Skeletal muscle satellite cell (primary cell): ENCODE measurements at regions not wholly inside any gene's neighbourhood (a gene's known extent, or its start where the extent isn't known, plus 50 kb on each side); places are given as distances from the start of the nearest gene placed in this dataset.

Experiments used
- H3K27me3 ChIP-seq: 2 replicates; pipeline ENCODE4 v1.7.0; 2013; ENCODE audit warnings: low read length; ENCODE audit not compliant: control insufficient read depth, insufficient read depth
- H3K36me3 ChIP-seq: 2 replicates; pipeline ENCODE4 v1.7.0; 2013; ENCODE audit warnings: mild to moderate bottlenecking, control low read depth, low read length; ENCODE audit not compliant: insufficient read depth
- H3K4me1 ChIP-seq: 2 replicates; pipeline ENCODE4 v1.7.0; 2013; ENCODE audit warnings: low read length; ENCODE audit not compliant: control insufficient read depth, insufficient read depth
- H3K4me2 ChIP-seq: 2 replicates; pipeline ENCODE4 v1.7.0; 2013; ENCODE audit warnings: mild to moderate bottlenecking, low read length
- H3K4me3 ChIP-seq: 2 replicates; pipeline ENCODE4 v1.7.0; 2013; ENCODE audit warnings: low read length
- H3K9ac ChIP-seq: 2 replicates; pipeline ENCODE4 v1.7.0; 2013; ENCODE audit warnings: mild to moderate bottlenecking, low read depth, low read length, moderate library complexity
- H3K9me3 ChIP-seq: replicated peaks from 2 replicates; pipeline ENCODE4 v1.7.0; 2013; ENCODE audit warnings: mild to moderate bottlenecking, control low read depth, low read length

- Histone ChIP-seq H3K36me3 (no peaks in the 10 kb centered on the region), H3K27me3 (no peaks in the 10 kb centered on the region), H3K4me1 (peaks cover 13% of the 10 kb centered on the region)
These were observed 171.8 kb upstream of the DPH6 start for GRCh38 chr15:35717721-35718120.

GRCh38 chr15:35720019-35720418, 174.1 kb upstream of the DPH6 start:
- H3K27me3 ChIP-seq: no peaks in the 10 kb centered on the region
- no peaks in the 10 kb centered on the region for H3K9me3 ChIP-seq
- H3K36me3 ChIP-seq: no peaks in the 10 kb centered on the region
- peaks cover 13% of the 10 kb centered on the region for H3K4me1 ChIP-seq
- no peak overlapping the region for H3K9ac ChIP-seq
- no peak overlapping the region for H3K4me2 ChIP-seq
- no peak overlapping the region for H3K4me3 ChIP-seq

More at GRCh38 chr15:35717721-35718120, 171.8 kb upstream of the DPH6 start:
- Histone ChIP-seq H3K9me3 (no peaks in the 10 kb centered on the region), H3K4me3 (no peak overlapping the region), H3K9ac (no peak overlapping the region), H3K4me2 (no peak overlapping the region)

GRCh38 chr15:35720984-35721383, 175.0 kb upstream of the DPH6 start:
- Histone ChIP-seq H3K36me3 (no peaks in the 10 kb centered on the region), H3K4me3 (no peak overlapping the region), H3K4me1 (peaks cover 20% of the 10 kb centered on the region), H3K9me3 (no peaks in the 10 kb centered on the region), H3K4me2 (no peak overlapping the region), H3K27me3 (no peaks in the 10 kb centered on the region), H3K9ac (no peak overlapping the region)

DNA sequence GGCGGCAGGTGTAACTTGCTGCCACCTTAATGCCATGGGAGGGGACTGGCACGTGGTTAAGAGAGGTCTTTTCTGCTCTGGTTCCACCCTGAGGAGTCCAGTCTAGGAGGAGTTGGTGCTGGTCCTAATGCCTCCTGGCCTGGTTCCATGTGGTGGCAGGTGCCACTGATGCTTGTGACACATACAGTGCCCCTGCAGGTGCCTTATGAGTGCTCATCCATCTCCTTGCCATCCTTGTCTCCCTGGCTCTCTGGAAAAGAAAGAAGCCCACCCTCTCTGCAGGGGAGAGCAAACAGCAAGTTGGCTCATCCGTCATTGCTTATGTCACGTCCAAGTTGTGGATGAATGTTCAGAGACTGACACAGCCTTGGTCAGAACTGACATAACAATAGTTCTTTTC, 175.8 kb upstream of the DPH6 start:
- Histone ChIP-seq H3K4me1 (peaks cover 20% of the 10 kb centered on the region), H3K36me3 (no peaks in the 10 kb centered on the region), H3K9me3 (no peaks in the 10 kb centered on the region), H3K4me3 (no peak overlapping the region), H3K9ac (no peak overlapping the region), H3K4me2 (no peak overlapping the region), H3K27me3 (no peaks in the 10 kb centered on the region)

DNA sequence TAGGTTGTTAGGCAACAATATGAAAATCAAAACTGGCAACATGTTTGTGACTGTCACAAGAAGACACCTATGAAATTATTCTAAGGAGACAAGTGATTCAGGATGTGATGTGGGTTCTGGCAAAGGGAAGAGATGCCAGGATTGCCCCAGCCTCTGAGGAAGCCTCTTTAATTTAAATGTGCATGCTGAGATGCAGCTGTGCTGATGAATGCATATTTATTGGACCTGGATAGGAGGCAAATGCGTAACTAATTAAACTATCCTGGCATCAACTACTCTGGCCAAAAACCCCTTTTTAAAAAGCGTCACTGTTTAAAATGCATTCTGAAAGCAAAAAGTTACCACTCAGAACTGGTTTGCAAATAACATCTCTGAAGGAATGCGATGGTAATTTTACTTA, 176.5 kb upstream of the DPH6 start:
- no peak overlapping the region for H3K4me3 ChIP-seq
- no peaks in the 10 kb centered on the region for H3K27me3 ChIP-seq
- H3K9me3 ChIP-seq: no peaks in the 10 kb centered on the region
- H3K9ac ChIP-seq: no peak overlapping the region
- no peak overlapping the region for H3K4me2 ChIP-seq
- no peaks in the 10 kb centered on the region for H3K36me3 ChIP-seq
- peaks cover 20% of the 10 kb centered on the region for H3K4me1 ChIP-seq

DNA sequence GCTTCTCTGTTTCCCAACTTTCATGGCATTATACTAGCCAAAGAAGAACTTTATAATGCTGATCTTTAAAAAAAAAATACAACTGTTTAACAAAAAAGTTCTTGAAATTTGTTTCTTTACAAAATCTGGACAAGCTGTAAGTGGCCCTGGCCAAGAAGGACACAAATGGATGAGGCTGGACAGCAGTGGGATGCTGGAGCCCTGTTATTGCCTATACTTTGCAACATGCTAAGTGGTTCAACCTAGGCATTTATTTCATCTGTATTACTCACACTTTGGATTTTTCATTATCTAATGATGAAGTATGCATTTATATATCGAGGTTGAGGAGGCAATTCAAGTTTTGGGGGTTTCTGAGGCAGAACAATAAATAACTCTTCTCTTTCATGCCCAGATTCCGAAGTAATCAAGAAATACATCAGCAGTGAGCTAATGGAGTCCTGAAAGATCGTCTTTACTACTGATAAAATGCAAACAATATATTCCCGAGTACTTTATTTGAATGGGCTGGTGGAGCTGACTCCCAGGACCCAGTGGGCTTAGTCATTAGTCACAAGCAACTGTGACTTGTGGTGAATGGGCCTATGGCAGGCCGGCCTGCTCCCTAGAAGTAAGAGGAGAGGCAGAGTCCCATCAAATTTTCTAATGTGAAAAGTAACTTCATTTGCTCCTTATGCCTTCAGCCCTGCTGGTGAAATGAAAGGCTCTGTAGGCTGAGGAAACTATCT, 177.3 kb upstream of the DPH6 start:
- peaks cover 20% of the 10 kb centered on the region for H3K4me1 ChIP-seq

GRCh38 chr15:35723852-35724251, 177.9 kb upstream of the DPH6 start:
- Histone ChIP-seq H3K27me3 (no peaks in the 10 kb centered on the region), H3K9ac (no peak overlapping the region), H3K4me3 (no peak overlapping the region), H3K9me3 (no peaks in the 10 kb centered on the region), H3K36me3 (no peaks in the 10 kb centered on the region), H3K4me2 (no peak overlapping the region), H3K4me1 (peaks cover 20% of the 10 kb centered on the region)

More for the DNA sequence above, 177.3 kb upstream of the DPH6 start:
- Histone ChIP-seq H3K27me3 (no peaks in the 10 kb centered on the region), H3K9ac (no peak overlapping the region), H3K4me3 (no peak overlapping the region), H3K4me2 (no peak overlapping the region), H3K9me3 (no peaks in the 10 kb centered on the region), H3K36me3 (no peaks in the 10 kb centered on the region)

GRCh38 chr15:35724626-35725025, 178.7 kb upstream of the DPH6 start:
- no peaks in the 10 kb centered on the region for H3K9me3 ChIP-seq
- no peak overlapping the region for H3K4me2 ChIP-seq
- H3K36me3 ChIP-seq: no peaks in the 10 kb centered on the region
- H3K9ac ChIP-seq: no peak overlapping the region
- H3K4me3 ChIP-seq: no peak overlapping the region
- peaks cover 20% of the 10 kb centered on the region for H3K4me1 ChIP-seq
- no peaks in the 10 kb centered on the region for H3K27me3 ChIP-seq

DNA sequence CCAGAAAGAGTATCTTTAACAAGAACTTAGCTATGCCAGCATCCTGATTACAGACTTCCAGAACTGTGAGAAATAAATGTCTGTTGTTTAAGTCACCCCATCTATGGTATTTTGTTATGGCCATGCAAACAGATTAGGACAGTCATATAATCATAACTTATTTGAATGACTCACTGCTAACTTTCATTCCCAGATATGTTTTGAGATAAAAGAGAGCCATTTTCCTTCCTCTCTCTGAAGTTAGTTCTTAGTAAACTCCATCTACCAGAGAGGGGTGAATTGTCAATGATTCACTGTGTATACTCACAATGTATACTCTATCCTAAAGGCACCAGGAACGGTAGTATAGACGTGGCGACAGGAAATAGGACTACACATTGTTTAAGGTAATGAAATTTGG, 179.4 kb upstream of the DPH6 start:
- no peak overlapping the region for H3K4me3 ChIP-seq
- H3K36me3 ChIP-seq: no peaks in the 10 kb centered on the region
- H3K9me3 ChIP-seq: no peaks in the 10 kb centered on the region
- H3K4me1 ChIP-seq: peaks cover 15% of the 10 kb centered on the region
- H3K4me2 ChIP-seq: no peak overlapping the region
- no peaks in the 10 kb centered on the region for H3K27me3 ChIP-seq
- no peak overlapping the region for H3K9ac ChIP-seq

GRCh38 chr15:35727627-35728026, 181.7 kb upstream of the DPH6 start:
- Histone ChIP-seq H3K36me3 (no peaks in the 10 kb centered on the region), H3K4me3 (no peak overlapping the region), H3K4me1 (peaks cover 11% of the 10 kb centered on the region), H3K9me3 (no peaks in the 10 kb centered on the region), H3K4me2 (no peak overlapping the region), H3K9ac (no peak overlapping the region), H3K27me3 (no peaks in the 10 kb centered on the region)

DNA sequence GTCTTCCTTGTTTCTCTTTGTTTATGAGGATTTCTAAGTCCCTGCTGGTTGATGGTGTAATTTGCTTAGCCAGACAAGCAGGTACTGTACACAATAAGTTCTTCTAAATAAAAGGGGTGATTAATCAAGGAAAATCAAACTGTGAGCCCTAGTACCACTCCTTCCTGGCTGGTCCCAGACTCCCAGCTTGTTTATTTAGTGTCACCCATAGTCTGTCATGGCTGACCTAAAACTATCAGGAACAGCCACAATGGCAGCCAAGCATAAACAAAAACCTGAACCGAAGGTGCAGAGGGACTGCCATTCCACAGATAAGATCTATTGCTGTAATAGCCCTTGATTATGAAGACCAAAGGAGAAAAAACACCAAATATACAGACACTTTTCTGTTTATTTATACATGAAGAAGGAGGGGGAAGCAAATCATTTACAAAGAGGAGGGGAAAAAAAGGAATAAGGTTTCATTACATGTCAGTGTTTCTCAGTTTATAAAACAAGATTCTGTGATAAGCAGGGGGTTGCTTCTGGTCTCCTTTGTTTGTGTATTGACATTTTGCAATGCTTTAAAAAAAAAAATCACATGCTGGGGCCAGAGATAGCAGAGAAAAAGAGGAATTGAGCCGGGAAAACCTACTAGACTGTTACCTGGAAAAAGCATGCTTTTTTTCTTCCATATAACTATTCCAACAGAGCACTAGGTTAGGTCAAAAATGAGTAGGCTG, 182.4 kb upstream of the DPH6 start:
- no peaks in the 10 kb centered on the region for H3K36me3 ChIP-seq
- no peaks in the 10 kb centered on the region for H3K27me3 ChIP-seq
- H3K4me2 ChIP-seq: no peak overlapping the region
- no peak overlapping the region for H3K9ac ChIP-seq
- H3K4me1 ChIP-seq: peaks cover 11% of the 10 kb centered on the region
- no peaks in the 10 kb centered on the region for H3K9me3 ChIP-seq
- no peak overlapping the region for H3K4me3 ChIP-seq

DNA sequence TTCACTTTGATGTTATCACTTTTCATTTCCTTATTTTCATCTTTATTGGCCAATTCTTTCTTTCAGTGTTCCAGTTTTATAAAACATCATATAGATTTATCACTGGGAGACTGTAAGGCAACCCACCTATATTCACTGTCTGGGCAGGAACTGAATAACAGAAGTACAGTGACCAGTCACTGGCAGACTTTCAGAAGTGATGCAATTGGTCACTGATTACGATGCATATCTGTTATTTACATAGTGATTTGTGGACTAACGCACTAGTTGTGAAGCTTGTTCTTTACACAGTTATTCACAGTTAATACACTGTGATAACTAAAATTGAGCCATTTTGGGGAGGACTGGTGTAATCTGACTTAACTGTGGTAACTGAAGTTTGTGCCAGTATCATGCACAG, 190.2 kb upstream of the DPH6 start:
- Histone ChIP-seq H3K4me2 (no peak overlapping the region), H3K4me3 (no peak overlapping the region), H3K36me3 (no peaks in the 10 kb centered on the region), H3K9me3 (no peaks in the 10 kb centered on the region), H3K4me1 (peaks cover 19% of the 10 kb centered on the region), H3K9ac (no peak overlapping the region), H3K27me3 (no peaks in the 10 kb centered on the region)
